Esophagus squamous epithelium (tissue), 5 donors: ENCODE measurements at regions not wholly inside any gene's neighbourhood (a gene's known extent, or its start where the extent isn't known, plus 50 kb on each side); places are given as distances from the start of the nearest gene placed in this dataset.

Experiments
- DNase-seq: peaks from one replicate; lab custom pipeline; 2025; lab: John Stamatoyannopoulos, UW
- H3K27ac ChIP-seq, 4 donors: fragments of 200-600 bp; sonication (generic); one replicate each; pipeline ENCODE4 v1.5.1; 2016 to 2019; ENCODE audit warnings: mild to moderate bottlenecking in 1 of 4
- H3K27me3 ChIP-seq, 4 donors: fragments of 200-600 bp; sonication (generic); 1 replicate in 3 of 4; 2 replicates in 1 of 4; pipeline versions ENCODE4 v1.5.1 to v1.6.0; 2017 to 2021; ENCODE audit warnings: antibody characterized with exemption in 1 of 4
- H3K36me3 ChIP-seq, 3 donors: fragments of 200-600 bp; sonication (generic); one replicate each; pipeline ENCODE4 v1.5.1; 2016 to 2019
- H3K4me1 ChIP-seq, 3 donors: fragments of 200-600 bp; sonication (generic); one replicate each; pipeline ENCODE4 v1.5.1; 2017 to 2019
- H3K4me3 ChIP-seq, 4 donors: fragments of 200-600 bp; sonication (generic); 1 replicate in 3 of 4; 2 replicates in 1 of 4; pipeline ENCODE4 v1.5.1; 2016 to 2019; ENCODE audit warnings: mild to moderate bottlenecking in 2 of 4, moderate library complexity in 1 of 4
- H3K9me3 ChIP-seq, 3 donors: fragments of 200-600 bp; sonication (generic); one replicate each; pipeline ENCODE4 v1.5.1; 2016 to 2019
- CTCF ChIP-seq, 6 experiments: fragments of 450-650 bp in 4 of 6; fragments of 200-600 bp in 2 of 6; sonication (generic) in 2 of 6; IDR thresholded peaks; one replicate each; pipeline ENCODE4 v1.5.1; 2016 to 2019; ENCODE audit warnings: antibody characterized with exemption in 6 of 6, mild to moderate bottlenecking in 4 of 6, moderate library complexity in 4 of 6
- POLR2A ChIP-seq, 4 donors: fragments of 450-650 bp; IDR thresholded peaks; one replicate each; pipeline ENCODE4 v1.6.1; 2017; ENCODE audit warnings: antibody characterized with exemption in 4 of 4, mild to moderate bottlenecking in 4 of 4, moderate library complexity in 3 of 4
- WGBS, 2 donors: methylation state at CpG; one replicate each; pipeline ENCODE4 v1.1.5; 2018; 5-methylcytosine and 5-hydroxymethylcytosine counted together
- intact Hi-C: fragments of 100-400 bp; cut with DNase I; formaldehyde crosslinking; loops from one replicate; pipeline ENCODE4 v1.15.0; 2022
- donor health status: DM: yes; HTN: yes; CAD: no.

DNA sequence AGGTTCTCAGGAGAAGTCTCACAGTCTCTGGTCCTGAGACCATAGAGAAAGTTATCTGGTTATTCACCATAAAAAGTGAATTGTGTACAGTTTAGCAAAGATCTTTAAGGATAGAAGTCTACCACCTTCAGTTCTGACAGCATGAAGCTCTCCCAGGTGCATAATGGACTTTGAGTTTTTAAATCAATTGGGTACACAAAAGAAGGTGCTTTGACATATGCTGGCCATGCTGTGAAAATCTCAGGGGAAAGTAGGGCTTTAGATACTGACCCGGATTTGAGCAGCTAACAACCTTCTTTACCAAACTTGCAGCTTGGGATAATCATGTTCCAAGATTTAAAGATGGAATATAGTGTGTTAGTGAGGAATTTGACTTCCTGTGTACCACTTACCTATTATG, 264.2 kb downstream of the ZSWIM6 start:
- TF ChIP-seq CTCF (IDR thresholded peaks at IDR 0.05) (no peak), POLR2A (IDR thresholded peaks at IDR 0.05) (no peak)

GRCh38 chr5:61597684-61598083, 265.6 kb downstream of the ZSWIM6 start:
- H3K9me3 ChIP-seq, result no peaks in the 10 kb centered on the region
- intact Hi-C loops, result no loop called here

More for the DNA sequence above, 264.2 kb downstream of the ZSWIM6 start:
- no peaks in the 10 kb centered on the region for H3K36me3 ChIP-seq
- peaks cover 0 to 21% (median 0%) of the 10 kb centered on the region in 3 donors for H3K4me1 ChIP-seq
- no peak for DNase-seq
- 74 to 88% methylated on average over 1 of the region's 1 CpG for WGBS, 2 donors
- no peak overlapping the region for H3K27ac ChIP-seq
- no peak overlapping the region for H3K4me3 ChIP-seq
- intact Hi-C loops, result no loop called here
- H3K9me3 ChIP-seq, result no peaks in the 10 kb centered on the region
- no peaks in the 10 kb centered on the region for H3K27me3 ChIP-seq

GRCh38 chr5:61598126-61598525, 266.1 kb downstream of the ZSWIM6 start:
- no peaks in the 10 kb centered on the region for H3K9me3 ChIP-seq
- no peak overlapping the region for H3K27ac ChIP-seq
- H3K4me1 ChIP-seq, result peaks cover 0 to 34% (median 0%) of the 10 kb centered on the region in 3 donors
- H3K27me3 ChIP-seq, result no peaks in the 10 kb centered on the region
- intact Hi-C loops, result no loop called here
- no peak for TF ChIP-seq POLR2A (IDR thresholded peaks at IDR 0.05)
- no peak for TF ChIP-seq CTCF (IDR thresholded peaks at IDR 0.05)
- DNase-seq, result no peak
- 68 to 78% methylated on average over 3 of the region's 3 CpGs for WGBS, 2 donors
- no peak overlapping the region for H3K4me3 ChIP-seq
- no peaks in the 10 kb centered on the region for H3K36me3 ChIP-seq

More at GRCh38 chr5:61597684-61598083, 265.6 kb downstream of the ZSWIM6 start:
- no peak for TF ChIP-seq POLR2A (IDR thresholded peaks at IDR 0.05)
- TF ChIP-seq CTCF (IDR thresholded peaks at IDR 0.05), result no peak
- H3K4me3 ChIP-seq, result no peak overlapping the region
- peaks cover 0 to 34% (median 0%) of the 10 kb centered on the region in 3 donors for H3K4me1 ChIP-seq
- DNase-seq, result no peak
- H3K27me3 ChIP-seq, result no peaks in the 10 kb centered on the region
- H3K27ac ChIP-seq, result no peak overlapping the region
- no peaks in the 10 kb centered on the region for H3K36me3 ChIP-seq

GRCh38 chr5:61599370-61600122, 267.5 kb downstream of the ZSWIM6 start:
- H3K4me3 ChIP-seq, result no peak overlapping the region
- no peaks in the 10 kb centered on the region for H3K36me3 ChIP-seq
- no peaks in the 10 kb centered on the region for H3K27me3 ChIP-seq
- no peaks in the 10 kb centered on the region for H3K9me3 ChIP-seq
- intact Hi-C loops, result no loop called here
- 38 to 57% methylated on average over 4 to 5 of the region's 5 CpGs for WGBS, 2 donors
- no peak overlapping the region for H3K27ac ChIP-seq
- no peak for DNase-seq
- no peak for TF ChIP-seq POLR2A (IDR thresholded peaks at IDR 0.05)
- TF ChIP-seq CTCF (IDR thresholded peaks at IDR 0.05), result no peak
- H3K4me1 ChIP-seq, result peaks cover 0 to 46% (median 5%) of the 10 kb centered on the region in 3 donors

- Histone ChIP-seq H3K27me3 (no peaks in the 10 kb centered on the region), H3K27ac (no peak overlapping the region), H3K9me3 (no peaks in the 10 kb centered on the region), H3K36me3 (no peaks in the 10 kb centered on the region), H3K4me3 (no peak overlapping the region), H3K4me1 (peaks cover 0 to 50% (median 6%) of the 10 kb centered on the region in 3 donors)
- no peak for DNase-seq
- intact Hi-C loops, result no loop called here
- TF ChIP-seq POLR2A (IDR thresholded peaks at IDR 0.05) (no peak), CTCF (IDR thresholded peaks at IDR 0.05) (no peak)
Observed at GRCh38 chr5:61600123-61600444, 268.0 kb downstream of the ZSWIM6 start.
